GM12874 (cell line): ENCODE measurements at regions not wholly inside any gene's neighbourhood (a gene's known extent, or its start where the extent isn't known, plus 50 kb on each side); places are given as distances from the start of the nearest gene placed in this dataset.

ENCODE experiments used
- TF ChIP-seq, protein P1 (sequence below): IDR thresholded peaks from 2 replicates; pipeline ENCODE4 v1.5.1; 2011; ENCODE audit warnings: low read depth, mild to moderate bottlenecking, control low read depth, low read length, moderate library complexity; ENCODE audit not compliant: insufficient read depth

DNA sequence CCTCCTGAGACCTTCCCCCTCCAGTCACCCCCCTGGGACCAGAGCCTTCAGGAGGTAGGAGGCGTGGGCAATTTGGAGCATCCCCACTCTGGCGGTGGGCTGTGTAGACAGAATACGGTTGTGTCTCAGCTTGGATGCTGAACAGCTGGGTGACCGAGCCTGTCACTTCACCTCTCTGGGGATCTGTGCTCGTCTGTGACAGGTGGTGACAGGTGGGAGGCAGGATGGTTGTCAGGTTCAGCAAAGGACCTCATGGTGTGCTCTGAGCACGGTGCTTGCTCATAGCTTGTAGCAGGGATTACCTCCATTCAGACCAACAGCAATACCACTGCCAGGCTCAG is 186.5 kb upstream of the HS6ST1 start:
- TF ChIP-seq, protein P1, sequence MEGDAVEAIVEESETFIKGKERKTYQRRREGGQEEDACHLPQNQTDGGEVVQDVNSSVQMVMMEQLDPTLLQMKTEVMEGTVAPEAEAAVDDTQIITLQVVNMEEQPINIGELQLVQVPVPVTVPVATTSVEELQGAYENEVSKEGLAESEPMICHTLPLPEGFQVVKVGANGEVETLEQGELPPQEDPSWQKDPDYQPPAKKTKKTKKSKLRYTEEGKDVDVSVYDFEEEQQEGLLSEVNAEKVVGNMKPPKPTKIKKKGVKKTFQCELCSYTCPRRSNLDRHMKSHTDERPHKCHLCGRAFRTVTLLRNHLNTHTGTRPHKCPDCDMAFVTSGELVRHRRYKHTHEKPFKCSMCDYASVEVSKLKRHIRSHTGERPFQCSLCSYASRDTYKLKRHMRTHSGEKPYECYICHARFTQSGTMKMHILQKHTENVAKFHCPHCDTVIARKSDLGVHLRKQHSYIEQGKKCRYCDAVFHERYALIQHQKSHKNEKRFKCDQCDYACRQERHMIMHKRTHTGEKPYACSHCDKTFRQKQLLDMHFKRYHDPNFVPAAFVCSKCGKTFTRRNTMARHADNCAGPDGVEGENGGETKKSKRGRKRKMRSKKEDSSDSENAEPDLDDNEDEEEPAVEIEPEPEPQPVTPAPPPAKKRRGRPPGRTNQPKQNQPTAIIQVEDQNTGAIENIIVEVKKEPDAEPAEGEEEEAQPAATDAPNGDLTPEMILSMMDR, result no peak

DNA sequence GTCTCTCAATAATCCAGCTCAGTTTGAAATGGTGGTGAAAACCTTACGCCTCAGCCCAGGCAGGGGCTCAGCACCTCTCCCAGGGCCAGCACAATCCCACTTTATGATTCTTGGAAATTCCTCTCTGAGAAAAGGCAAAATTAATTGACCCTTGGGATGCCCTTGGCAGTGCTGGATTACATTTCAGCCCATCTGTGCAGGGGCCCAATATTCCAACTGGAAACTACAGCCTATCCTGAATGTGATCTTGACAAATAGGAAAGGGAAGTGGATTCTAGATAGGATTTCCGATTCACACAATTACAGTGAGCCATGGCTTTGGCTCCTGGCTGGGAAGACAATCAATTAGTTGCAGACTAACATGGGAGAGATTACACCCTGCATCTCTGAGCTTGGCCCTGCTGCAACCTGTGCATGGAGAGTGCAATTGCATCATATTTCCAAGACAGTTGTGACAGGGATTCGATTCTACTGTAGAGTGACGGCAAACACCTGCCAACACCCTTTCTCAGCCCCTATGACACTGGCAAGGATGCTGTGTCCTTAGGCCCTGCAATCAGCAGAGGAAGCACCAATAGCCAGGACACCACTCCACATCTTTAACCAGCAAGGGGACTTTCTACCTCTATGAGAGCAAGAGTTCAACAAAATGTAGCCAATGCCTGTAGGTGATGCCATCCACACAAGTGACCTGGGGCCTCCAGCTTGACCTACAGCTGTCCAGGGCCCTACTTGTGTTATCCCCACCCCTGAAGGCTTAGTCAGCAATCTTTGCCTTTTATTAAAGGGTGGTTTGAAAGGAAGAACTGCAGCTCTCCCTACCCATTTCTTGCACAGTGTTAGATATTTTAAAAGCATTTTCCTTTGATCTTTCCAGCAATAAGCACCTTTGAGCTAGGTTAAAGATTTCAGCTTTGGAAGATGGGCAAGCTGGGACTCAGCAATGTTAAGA is 187.2 kb upstream of the HS6ST1 start:
- TF ChIP-seq, protein P1, result no peak

DNA sequence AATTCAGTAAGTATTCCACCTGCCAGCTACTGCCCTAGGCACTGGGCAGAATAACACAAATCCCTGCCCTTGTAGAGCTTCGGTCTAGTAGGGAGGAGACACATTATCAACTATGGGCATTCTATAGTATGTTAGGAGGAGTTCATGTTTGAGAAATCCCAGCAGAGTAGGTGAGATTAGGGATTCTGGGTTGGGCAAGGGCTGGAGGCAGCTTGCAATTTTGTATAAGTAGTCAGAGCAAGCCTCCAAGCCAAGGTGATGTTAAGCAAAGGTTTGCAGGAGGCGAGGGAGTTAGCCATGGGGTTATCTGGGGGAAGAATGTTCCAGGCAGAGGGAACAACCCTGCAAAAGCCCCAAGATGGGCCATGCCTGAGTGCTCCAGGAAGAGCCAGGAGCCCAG is 187.9 kb upstream of the HS6ST1 start:
- TF ChIP-seq, protein P1, result no peak

DNA sequence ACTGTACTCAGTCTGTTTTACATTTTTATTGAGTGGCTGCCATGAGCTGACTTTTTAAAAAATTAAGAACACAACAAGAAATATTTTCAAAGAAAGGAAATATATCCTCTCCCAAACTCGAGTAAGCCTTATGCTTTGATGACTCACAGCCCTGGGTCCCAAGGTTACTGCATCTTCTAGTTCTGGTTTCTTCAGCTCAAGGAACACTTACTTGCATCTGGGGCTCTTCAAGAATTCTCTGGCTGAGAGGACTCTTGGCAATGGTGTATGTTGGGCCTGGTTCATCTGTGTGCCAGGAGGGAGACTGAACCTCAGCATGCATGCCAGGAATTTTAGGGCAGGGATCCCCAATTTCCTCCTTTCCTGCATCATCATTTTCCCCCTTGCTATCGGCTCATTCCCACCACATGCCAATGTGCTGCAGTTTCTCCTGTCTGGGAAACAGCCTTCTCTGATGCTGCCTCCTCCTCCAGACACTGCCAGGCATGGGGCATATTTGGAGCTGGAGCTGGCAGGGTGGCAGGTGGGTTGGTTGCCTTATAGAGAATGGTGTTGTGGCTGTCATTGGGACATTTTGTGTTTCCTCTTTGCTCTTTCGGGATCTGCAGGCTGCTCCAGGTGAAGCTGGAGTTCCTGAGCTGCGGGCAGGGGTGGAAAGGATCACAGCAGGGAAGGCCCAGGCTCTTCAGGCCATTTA is 192.2 kb upstream of the HS6ST1 start:
- TF ChIP-seq, protein P1, result no peak

DNA sequence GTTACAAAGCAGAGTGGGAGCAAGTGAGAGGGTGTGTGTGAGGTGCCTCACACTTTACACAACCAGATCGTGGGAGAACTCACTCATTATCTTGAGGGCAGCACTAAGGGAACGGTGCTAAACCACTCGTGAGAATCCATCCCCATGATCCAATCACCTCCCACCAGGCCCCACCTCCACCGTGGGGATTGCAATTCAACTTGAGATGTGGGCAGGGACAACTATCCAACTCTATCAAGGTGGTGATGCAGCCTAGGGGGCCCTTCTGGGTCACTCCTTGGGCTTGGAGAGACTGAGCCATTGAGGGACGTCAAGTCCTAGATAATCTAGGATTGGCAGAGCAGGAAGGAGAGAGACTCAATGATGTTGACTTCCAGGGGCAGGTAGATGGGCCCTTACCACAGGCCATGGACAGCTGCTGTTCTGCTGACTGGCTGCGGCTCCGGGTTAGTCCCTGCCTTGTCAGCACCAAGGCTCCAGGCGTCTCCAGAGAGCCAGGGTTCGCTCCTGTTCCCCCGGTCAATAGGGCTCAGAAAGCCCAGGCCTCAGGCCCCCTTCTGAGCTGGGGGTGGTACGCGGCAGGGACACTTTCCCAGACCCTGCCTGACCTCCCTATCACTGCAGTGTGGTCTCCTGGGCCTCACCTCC is 193.2 kb upstream of the HS6ST1 start:
- TF ChIP-seq, protein P1, result no peak

DNA sequence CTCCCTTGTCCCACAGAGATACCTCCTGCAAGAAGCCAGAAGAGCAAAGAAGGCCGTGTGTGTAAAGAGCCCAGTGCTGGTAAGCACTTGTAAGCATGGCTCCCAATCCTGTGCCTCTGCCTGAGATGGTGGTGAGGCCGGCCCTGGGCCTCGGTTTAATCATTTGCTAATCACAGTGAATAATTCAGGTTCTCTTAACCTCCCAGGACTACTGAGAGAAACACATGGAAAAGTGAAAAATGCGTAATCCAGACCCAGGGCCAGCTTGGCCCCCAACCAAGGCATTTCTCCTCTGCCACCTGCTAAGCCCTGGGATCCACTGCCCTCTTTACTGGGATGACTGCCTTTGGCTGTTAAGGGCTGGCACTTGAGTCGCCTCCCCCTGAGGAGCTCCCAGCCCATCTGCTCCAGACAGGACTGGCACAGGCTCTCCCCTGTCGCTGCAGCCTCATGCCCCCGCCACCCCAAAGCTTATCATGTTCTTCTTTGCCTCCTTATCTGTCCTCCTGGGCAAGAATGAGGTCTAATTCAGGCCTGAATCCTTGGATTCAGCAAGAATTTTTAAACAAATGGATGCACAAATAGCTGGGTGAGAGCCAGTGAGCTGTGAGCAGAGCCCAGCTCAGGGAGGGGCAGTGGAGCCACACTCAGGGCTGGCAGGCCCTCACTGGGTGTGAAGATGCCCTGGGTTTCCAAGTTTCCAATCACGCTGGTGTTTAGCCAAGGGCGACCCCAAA is 193.9 kb upstream of the HS6ST1 start:
- TF ChIP-seq, protein P1, result no peak
